ENCODE measurements at regions not wholly inside any gene's neighbourhood (a gene's known extent, or its start where the extent isn't known, plus 50 kb on each side); places are given as distances from the start of the nearest gene placed in this dataset.
"Not testable (repeated sequence)": the region's sequence is repeated elsewhere in the genome, so short reads cannot be mapped to it uniquely, and the experiment has no call there.

GRCh38 chr9:18314316-18314715 lies 159.6 kb upstream of the ADAMTSL1 start:
- DNase-seq = no peak

GRCh38 chr9:18317896-18318295 lies 156.1 kb upstream of the ADAMTSL1 start:
- DNase-seq = no peak

- no peak for DNase-seq
Observed at GRCh38 chr9:18319918-18320445, 154.0 kb upstream of the ADAMTSL1 start.

- DNase-seq = no peak
Observed at GRCh38 chr9:18324928-18325745, 148.8 kb upstream of the ADAMTSL1 start.

GRCh38 chr9:18325746-18326011 lies 148.3 kb upstream of the ADAMTSL1 start:
- not testable (repeated sequence) for DNase-seq

GRCh38 chr9:18327121-18327520 lies 146.8 kb upstream of the ADAMTSL1 start:
- no peak for DNase-seq

- DNase-seq = no peak
Observed at GRCh38 chr9:18330401-18331309, 143.3 kb upstream of the ADAMTSL1 start.

- no peak for DNase-seq
Observed at GRCh38 chr9:18331310-18331684, 142.7 kb upstream of the ADAMTSL1 start.

GRCh38 chr9:18331808-18332209 lies 142.1 kb upstream of the ADAMTSL1 start:
- DNase-seq = no peak

GRCh38 chr9:18333157-18333556 lies 140.8 kb upstream of the ADAMTSL1 start:
- no peak for DNase-seq

- DNase-seq = no peak
Observed at GRCh38 chr9:18335825-18336224, 138.1 kb upstream of the ADAMTSL1 start.

GRCh38 chr9:18338042-18338441 lies 135.9 kb upstream of the ADAMTSL1 start:
- no peak for DNase-seq

GRCh38 chr9:18343784-18344183 lies 130.2 kb upstream of the ADAMTSL1 start:
- DNase-seq = no peak

- DNase-seq = no peak
Observed at GRCh38 chr9:18346745-18347144, 127.2 kb upstream of the ADAMTSL1 start.

- DNase-seq = no peak
Observed at GRCh38 chr9:18347386-18348082, 126.4 kb upstream of the ADAMTSL1 start.

GRCh38 chr9:18348083-18348475 lies 125.9 kb upstream of the ADAMTSL1 start:
- no peak for DNase-seq

GRCh38 chr9:18349530-18349929 lies 124.4 kb upstream of the ADAMTSL1 start:
- no peak for DNase-seq

- DNase-seq = no peak
Observed at GRCh38 chr9:18350036-18350435, 123.9 kb upstream of the ADAMTSL1 start.

GRCh38 chr9:18350995-18351595 lies 122.9 kb upstream of the ADAMTSL1 start:
- DNase-seq = no peak

- no peak for DNase-seq
Observed at GRCh38 chr9:18352711-18353110, 121.2 kb upstream of the ADAMTSL1 start.

- DNase-seq = no peak
Observed at GRCh38 chr9:18353473-18353872, 120.5 kb upstream of the ADAMTSL1 start.

- no peak for DNase-seq
Observed at GRCh38 chr9:18357321-18357720, 116.6 kb upstream of the ADAMTSL1 start.

- no peak for DNase-seq
Observed at GRCh38 chr9:18358325-18358724, 115.6 kb upstream of the ADAMTSL1 start.

All from right hindlimb (tissue), 1 donor.